RPMI7951 (cell line): ENCODE measurements at regions not wholly inside any gene's neighbourhood (a gene's known extent, or its start where the extent isn't known, plus 50 kb on each side); places are given as distances from the start of the nearest gene placed in this dataset.

Experiments used
- DNase-seq: peaks from one replicate; pipeline ENCODE4 v3.0.0-alpha.2; 2012; ENCODE audit warnings: low read depth

DNA sequence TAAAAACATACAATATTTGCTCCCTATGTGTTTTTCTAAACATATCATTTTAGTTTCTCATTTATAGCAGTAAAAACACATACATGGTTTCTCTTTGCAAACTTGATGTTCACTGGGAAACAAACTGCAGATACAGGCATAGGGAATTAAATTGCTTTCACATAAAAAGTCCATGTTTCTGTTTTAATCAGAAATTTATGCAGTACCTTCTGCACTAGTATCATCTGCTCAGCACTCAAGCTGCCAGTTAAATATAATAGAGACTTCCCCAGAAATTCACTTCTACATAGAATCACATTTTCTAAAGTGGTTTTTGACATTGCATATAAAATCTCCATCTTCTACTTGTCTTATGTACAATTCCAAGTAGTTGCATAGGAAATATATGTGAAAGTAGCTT is 1107.3 kb upstream of the NRXN1 start:
- DNase-seq, result no peak

DNA sequence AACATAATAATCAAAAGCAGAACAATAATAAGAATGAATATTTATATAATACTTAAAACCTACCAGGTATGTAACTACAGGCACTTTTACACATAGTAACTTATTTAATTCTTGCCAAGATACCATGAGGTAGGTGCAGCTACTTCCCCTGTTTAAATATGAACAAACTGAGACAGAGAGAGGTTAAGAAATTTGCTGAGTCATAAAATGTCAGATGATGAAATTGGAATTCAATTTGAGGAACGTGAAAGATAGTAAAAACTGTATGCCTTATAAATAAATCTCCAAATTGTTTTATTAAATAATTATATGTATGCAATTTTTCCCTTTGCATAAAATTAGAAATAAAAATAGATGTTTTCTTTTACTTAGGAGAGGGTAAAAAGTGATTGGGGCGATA is 1103.3 kb upstream of the NRXN1 start:
- no peak for DNase-seq

DNA sequence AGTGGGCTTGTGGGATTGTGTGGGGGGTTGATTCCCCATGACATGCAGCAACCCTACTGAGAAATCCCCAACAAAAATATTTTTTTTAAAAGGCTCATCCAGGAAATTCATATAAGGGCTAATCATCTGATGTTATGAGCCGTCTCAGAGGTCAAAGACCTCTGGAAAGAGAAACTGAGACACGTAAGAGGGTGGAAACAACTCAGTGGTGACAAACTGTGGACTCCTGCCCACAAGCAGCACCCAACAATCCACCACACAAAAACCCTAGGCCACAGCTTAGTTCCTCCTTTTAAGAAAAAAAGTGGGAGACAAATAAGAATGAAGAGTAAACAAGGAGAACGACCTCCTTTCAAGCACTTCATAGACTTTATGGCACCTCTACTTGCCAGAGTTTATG is 1096.1 kb upstream of the NRXN1 start:
- DNase-seq, result no peak

DNA sequence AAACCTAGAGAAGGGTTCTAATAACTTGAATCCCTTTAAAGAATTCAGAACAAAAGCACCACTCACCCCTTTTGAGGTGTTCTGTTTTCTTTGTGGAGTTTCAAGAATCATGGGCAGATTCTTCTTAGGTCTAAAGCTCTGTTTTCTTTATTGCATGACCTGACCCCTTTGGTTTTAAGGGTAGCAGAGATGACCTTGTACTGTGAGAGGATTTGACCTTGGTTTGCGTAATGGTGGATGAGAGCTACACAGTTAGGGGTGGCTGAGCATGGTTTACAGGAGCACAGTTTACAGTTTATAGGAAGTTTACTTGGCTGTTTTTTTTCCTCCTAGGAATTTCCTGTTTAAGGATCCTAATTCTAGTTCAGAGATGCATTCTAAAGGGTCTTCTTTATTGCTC is 1095.6 kb upstream of the NRXN1 start:
- no peak for DNase-seq

DNA sequence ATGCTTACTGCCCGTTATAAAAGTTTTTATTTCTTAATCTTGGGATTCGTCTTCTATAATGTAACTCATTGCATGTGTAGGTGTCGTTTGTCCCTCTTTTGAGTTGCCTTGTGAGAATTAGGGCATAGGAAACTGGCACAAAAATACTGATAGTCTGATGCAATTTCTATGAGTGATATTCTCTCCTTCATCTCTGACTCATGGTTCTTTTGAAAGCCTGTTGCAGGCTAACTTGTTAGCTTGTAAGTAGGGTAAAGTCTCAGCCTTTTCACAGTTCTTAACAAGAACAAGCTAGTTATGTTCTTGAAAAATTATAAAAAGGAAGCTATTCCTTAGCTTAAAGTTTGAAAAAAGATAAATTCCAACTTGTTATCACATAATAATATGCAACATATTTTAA is 1085.4 kb upstream of the NRXN1 start:
- no peak for DNase-seq

DNA sequence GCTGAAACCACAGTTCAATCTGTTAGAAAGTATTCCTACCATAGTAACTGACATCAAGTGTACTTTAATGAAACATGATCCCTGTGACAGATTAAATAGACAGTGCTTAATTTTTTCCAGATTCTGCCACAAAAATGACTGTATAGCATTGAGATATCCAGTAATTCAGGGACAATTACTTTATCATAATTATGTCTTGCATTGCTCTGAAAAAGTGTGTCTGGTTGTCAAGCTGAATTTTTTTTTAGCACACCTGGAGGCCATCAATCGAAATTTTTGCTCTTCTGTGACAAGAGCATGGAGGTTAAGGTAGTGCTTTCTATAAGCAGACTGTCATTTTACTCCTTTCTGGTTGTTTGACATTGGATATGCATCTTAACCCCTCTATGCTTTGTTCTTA is 1083.8 kb upstream of the NRXN1 start:
- DNase-seq, result no peak

DNA sequence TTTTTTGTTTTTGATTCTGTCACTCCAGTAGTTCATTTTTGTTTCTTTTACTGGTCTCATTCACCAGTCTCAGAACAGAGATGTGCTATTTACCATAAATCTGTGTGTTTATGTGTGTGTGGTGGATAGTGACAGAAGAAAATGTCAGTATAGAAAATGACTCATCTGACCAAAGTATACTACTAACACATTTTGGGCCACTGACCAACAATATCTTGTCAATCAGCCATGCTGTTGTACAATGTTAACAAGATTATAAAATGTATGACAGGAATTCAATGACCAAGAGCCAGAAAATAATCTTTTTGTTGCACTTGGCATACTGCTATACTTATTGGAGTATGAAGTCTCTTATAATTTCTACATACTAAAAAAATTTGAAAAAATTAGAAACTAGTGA is 1081.4 kb upstream of the NRXN1 start:
- no peak for DNase-seq

DNA sequence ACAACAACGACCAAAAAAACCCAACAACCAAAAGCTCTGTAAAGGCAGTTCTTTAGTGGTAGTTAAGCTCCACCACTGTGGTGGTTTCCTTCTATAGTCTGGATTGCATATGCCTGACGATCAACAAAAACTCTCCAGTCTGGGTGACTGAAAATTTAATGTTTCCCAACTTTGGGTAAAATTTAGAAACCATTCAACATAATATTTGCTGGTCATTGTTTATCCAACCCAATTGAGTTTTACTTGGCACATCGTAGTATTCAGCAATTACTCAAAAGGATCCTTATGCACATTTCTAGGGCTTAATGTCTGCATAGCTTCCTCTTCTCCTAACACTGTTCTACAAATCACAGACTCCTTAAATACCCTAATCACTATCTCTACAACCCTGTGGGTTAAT is 1080.2 kb upstream of the NRXN1 start:
- no peak for DNase-seq

DNA sequence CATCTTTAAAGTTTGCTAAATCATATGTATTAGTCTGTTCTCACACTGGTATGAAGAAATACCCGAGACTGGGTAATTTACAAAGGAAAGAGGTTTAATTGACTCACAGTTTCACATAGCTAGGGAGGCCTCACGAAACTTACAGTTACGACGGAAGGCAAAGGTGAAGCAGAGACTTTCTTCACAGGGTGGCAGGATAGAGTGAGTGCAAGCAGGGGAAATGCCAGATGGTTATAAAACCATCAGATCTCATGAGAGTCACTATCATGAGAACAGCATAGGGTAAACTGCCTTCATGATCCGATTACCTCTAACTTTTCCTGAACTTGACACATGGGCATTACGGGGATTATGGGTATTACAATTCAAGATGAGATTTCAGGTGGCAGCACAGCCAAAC is 1075.2 kb upstream of the NRXN1 start:
- no peak for DNase-seq

DNA sequence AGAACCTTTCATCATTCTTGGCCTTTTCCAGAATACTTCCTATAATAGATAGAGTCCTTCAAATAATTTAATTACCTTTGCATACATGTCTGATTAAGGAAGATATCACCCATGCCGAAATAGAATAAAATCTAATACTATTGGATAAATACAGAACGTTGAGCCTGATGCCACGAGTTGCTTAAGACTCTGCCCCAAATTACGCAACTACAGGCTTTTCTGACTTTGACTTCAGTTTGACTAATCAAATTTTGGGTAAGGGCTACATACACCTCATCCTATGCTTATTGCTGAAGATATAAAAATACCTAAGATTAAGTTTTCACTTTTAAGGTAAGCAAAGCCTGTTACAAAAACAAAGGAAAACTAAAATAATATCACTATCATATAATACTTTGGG is 1065.1 kb upstream of the NRXN1 start:
- DNase-seq, result no peak

DNA sequence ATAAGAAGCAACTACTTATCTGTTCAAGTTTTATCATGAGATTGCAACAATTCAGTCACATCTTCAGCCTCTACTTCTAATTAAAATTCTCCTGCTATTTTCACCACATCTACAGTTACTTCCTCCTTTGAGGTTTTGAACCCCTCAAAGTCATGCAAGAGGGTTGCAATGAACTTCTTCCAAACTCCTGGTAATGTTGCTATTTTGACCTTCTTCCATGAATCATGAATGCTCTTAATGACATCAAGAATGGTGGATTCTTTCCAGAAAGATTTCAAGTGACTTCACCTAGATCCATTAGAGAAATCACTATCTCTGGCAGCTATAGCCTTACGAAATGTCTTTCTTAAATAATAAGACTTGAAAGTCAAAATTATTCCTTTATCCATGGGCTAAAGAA is 1052.8 kb upstream of the NRXN1 start:
- DNase-seq, result no peak

DNA sequence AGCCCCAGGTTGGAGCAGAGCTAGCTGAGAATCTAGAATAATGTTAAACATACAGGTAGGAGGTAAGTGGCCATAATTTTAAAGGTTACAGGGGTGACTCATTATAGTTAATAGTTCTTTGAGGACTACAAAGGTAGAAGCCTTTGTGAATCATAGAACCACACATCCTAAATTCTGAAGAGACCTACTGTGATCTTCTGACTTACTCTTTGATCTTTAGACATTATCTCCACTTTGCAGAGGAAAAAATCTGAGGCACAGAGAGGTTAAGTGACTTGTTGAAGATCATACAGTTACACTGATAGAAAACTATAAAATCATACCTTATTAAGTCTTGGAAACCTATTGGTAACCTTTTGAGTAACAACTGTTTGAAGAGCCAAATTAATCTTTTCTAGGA is 1051.3 kb upstream of the NRXN1 start:
- DNase-seq, result no peak

DNA sequence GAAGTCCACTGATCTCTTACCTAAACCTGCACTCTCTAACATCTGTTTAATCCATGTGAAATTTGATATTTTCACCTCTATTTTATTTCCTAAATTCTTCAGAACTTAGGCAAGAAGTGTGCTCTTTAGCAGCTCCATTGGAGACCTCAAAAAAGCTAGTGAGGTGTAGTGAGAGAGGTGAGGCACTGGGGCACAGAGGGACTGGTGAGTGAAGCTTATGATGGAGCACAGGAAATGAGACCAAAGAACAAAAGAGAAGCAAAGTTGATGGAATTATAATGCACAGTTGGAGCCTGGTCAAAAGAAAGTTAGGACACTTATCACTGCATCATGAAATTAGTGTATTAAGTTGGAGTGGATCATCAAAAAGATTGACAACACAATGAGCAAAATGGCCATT is 1050.7 kb upstream of the NRXN1 start:
- DNase-seq, result no peak

DNA sequence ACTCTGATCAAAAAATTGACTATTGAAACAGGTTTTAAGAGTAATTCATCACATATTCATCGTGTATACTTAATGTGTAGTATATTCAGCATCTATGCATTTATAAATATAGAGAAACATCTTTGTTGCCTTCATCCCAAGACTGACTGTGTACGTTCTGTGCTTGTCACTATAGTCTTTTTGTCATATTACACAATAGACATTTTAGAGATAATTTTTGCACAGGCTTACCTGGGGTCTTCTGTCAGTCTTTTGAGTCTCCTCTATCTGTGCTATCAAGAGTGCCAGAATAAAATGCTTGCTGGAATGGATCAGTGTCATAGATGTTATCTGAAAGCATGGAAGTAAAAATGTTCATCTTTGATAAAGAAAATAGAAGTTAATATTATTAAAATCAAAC is 1047.7 kb upstream of the NRXN1 start:
- no peak for DNase-seq

DNA sequence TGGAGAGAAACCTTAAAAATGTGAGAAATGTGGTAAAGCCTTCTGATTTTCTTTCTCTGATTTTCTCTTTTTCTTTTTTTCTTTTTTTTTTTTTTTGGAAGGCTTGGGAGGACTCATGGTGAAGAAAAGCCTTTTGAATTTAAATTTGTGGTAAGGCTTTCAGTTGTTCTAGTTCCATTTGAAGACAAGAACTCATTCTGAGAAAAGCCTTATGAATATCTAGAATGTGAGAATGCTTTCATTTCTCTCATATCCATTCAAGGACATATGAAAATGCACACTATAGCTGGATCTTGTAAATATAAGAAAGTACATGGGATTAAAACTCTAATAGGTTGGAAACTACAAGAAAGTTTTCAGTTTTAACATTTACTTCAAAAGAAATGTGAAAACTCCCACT is 1045.2 kb upstream of the NRXN1 start:
- no peak for DNase-seq

DNA sequence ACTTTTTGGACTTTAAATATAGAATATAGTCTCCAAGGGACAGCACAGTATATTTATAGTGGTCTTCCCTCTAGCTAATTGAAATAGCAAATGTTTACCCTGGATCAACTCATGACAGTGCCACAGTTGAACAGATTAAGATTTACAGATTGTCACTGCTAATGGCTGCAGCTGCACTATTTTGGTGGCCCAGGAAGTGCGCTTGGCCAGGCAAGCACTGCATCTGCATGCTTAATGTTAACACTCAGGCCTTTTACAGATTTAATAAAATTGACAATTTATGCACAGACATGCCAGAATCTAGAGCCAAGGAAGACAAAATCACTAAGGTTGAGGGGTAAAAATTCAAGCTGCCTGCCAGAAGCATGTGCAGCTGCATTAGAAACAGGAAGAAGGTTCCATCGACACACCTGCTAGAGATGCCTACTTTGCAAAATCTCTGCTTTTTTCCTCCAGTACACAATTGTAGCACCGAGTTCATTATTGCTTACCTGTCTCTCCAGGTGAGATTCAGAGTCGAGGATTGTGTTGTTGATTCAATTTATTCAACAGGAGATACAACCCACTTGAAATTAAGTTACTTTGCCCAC is 1042.3 kb upstream of the NRXN1 start:
- DNase-seq, result no peak

DNA sequence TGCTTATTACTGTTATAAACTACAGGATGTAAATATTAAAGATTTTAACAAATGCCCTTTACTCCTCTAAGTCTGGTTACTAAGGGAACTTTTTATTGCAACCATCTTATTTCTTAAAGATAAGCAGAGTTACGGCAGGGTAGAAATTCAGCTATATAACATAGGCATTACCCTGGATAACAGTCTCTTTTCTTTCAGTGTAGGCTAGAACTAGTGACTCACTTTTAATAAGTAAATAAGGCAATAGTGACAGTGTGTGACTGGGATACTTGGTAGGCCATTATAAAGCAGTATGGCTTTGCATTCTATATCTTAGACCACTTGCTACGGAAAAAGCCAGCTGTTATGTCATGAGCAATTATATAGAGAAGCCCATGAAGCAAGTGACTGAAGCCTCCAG is 1041.0 kb upstream of the NRXN1 start:
- no peak for DNase-seq

DNA sequence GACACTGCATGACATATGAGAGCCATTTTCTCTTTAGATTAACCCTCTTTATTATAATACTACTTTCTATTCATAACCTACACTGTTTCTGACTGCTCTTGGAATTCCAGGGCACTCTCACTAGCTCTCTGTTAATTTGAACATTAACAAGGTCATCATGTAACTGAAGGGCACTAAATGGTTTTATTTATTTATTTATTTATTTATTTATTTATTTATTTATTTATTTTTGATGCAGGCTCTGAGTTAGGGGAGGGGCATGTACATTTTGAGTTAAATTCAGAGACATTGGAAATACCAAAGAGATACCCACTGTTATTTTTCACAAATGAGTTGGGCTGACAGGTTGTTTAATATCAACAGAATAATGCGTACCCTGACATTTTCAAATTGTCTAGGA is 1038.7 kb upstream of the NRXN1 start:
- DNase-seq, result no peak

DNA sequence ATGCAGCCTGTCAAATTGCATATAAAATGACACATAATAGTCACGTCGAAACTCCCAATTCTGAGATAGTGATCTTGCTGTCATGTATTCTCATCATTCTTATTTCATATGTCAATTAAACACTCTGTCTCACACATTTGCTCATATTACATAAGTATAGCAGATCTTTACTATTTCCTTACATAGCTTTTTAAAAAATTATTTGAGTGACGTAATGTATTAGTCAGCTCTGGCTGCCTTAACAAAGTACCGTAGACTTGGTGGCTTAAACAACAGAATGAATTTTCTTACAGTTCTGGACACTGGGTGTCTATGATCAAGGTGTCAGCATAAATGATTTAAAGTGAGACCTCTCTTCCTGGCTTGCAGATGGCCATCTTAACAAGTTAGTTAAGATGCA is 1032.3 kb upstream of the NRXN1 start:
- DNase-seq, result no peak

DNA sequence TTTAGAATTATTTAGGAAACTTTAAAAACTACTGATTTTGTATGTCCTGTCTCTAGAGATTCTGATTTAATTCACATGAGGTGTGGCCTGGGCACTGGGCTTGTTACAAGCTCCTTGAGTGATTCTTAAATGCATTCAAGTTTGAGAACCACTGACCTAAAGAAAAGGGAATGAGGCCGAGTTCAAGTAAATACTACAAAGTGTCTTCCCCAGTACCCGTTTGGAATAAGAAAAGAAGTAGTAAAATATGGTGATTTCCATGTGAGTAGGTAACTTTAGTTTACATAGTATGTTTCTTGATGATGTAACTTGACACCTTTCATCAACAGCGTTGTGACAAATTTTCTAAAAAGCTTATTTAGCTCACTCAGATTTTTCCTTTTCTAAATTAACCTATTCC is 1022.9 kb upstream of the NRXN1 start:
- no peak for DNase-seq

DNA sequence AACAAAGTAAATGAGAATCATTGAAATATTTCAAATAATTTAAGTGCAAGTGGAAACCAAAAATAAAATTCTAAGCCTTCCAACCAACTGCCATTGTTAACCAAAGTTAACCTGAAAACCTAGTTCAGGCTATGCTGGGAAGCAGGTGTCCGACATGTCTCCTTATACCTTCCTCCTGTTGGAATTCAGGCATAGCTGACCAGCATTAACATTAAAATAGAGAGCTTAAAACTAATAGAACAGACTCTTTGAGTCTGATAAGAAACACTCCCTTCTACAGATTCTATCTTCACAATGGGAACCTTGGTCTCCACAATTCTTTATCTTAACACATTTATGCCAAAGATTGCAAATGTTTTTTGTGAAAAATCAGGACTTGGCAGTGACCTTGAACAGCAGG is 1004.9 kb upstream of the NRXN1 start:
- no peak for DNase-seq

DNA sequence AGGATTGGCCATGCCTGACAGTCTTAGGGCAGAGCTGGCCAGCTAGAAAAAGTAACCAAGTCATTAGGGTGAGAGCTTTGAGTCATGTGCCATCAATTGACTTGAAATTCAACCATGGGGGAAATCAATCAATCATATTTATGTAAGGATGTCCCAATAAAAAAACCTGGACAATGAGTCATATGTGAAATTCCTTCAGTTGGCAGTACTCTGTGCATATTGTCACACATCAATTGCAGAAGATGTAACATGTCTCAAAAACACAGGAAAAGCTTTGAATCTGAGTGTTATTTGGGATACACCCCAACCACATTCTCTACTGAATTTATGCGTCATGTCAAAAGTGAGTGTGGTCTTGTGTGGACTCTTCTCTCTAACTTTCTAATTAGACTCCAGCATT is 1004.1 kb upstream of the NRXN1 start:
- DNase-seq, result no peak

DNA sequence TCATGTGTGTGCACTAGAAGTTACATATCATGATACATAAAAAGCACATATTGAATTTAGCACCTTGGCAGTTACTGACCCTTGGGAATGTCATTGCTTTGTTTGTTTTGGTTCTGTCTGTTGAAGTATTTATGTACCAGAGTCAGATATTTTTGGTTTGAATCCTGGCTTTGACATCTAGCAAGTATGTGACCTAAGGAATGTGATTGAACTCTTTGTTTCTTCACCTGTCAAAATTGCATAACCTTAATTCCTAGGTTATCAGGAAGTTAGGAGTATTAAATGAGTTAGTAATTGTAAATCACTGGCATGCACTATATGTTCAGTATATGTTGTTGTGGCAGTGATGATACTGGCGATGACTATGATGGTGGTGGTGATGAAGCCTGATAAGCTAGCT is 1003.5 kb upstream of the NRXN1 start:
- no peak for DNase-seq

DNA sequence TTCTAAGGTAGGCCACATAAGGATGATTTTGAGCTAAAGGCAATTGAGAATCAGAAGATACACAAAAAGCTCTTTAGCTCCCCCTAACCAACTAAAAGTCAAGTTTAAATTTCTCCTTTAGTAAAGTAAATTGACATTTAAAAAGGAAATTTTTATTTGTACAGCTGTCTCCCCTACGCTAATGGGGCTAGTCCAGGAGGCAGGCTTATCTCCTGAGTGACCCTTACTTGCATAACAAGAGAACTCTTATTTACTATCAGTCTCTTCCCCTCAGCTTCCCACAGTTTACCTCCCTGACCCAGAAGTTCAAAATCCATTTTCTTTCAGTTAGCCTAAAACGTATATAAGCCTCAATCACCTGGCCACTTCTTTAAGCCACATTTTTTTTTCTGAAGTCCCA is 1002.8 kb upstream of the NRXN1 start:
- DNase-seq, result no peak

DNA sequence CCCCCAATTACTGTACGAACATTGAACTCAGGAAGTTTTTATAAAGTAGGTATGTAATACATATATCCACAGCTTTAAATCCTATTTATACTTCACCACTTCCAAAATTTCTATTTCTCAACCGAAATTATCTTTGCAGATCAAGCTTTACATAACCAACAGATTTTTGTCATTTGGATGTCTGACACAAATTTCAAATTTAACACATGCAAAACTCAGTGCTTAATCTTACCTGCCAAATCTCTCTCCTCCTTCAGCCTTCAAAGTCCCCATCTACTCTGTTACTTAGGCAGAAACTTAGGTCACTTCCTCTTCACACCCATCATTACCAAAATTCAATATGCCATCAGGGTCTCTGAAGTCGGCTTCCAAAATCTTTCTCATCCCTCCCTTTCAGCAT is 990.1 kb upstream of the NRXN1 start:
- no peak for DNase-seq
